ENCODE measurements at regions not wholly inside any gene's neighbourhood (a gene's known extent, or its start where the extent isn't known, plus 50 kb on each side); places are given as distances from the start of the nearest gene placed in this dataset.
A peak's percentile ranks its signal among the peaks of the same experiment; 100 is the strongest.

- in situ Hi-C loops (cut with HindIII; ENCODE audit: low sequenced_read_pairs): no loop called here
- no peak for DNase-seq (ENCODE audit: low spot score)
Observed at GRCh38 chr18:45441110-45441847, 174.0 kb upstream of the SLC14A2 start.

- in situ Hi-C loops (cut with HindIII; ENCODE audit: low sequenced_read_pairs): no loop called here
- no peak for DNase-seq (ENCODE audit: low spot score)
Observed at GRCh38 chr18:45444040-45444439, 171.2 kb upstream of the SLC14A2 start.

GRCh38 chr18:45447355-45448265, 167.7 kb upstream of the SLC14A2 start:
- no peak for DNase-seq (ENCODE audit: low spot score)
- in situ Hi-C loops (cut with HindIII; ENCODE audit: low sequenced_read_pairs): no loop called here

GRCh38 chr18:45448871-45449270, 166.4 kb upstream of the SLC14A2 start:
- peak; percentile 77 for DNase-seq (ENCODE audit: low spot score)
- in situ Hi-C loops (cut with HindIII; ENCODE audit: low sequenced_read_pairs): no loop called here

GRCh38 chr18:45449418-45450227, 165.7 kb upstream of the SLC14A2 start:
- DNase-seq (ENCODE audit: low spot score): peak; percentile 91
- in situ Hi-C loops (cut with HindIII; ENCODE audit: low sequenced_read_pairs): no loop called here

GRCh38 chr18:45456090-45457021, 158.9 kb upstream of the SLC14A2 start:
- peak; percentile 23 for DNase-seq (ENCODE audit: low spot score)
- in situ Hi-C loops (cut with HindIII; ENCODE audit: low sequenced_read_pairs): no loop called here

- in situ Hi-C loops (cut with HindIII; ENCODE audit: low sequenced_read_pairs): no loop called here
- peak; percentile 16 for DNase-seq (ENCODE audit: low spot score)
Observed at GRCh38 chr18:45458033-45458432, 157.2 kb upstream of the SLC14A2 start.

- DNase-seq (ENCODE audit: low spot score): no peak
- in situ Hi-C loops (cut with HindIII; ENCODE audit: low sequenced_read_pairs): no loop called here
Observed at GRCh38 chr18:45462179-45462578, 153.1 kb upstream of the SLC14A2 start.

- no peak for DNase-seq (ENCODE audit: low spot score)
- in situ Hi-C loops (cut with HindIII; ENCODE audit: low sequenced_read_pairs): no loop called here
Observed at GRCh38 chr18:45463451-45463850, 151.8 kb upstream of the SLC14A2 start.

GRCh38 chr18:45464619-45465018, 150.7 kb upstream of the SLC14A2 start:
- in situ Hi-C loops (cut with HindIII; ENCODE audit: low sequenced_read_pairs): no loop called here
- DNase-seq (ENCODE audit: low spot score): peak; percentile 76

- in situ Hi-C loops (cut with HindIII; ENCODE audit: low sequenced_read_pairs): no loop called here
- no peak for DNase-seq (ENCODE audit: low spot score)
Observed at GRCh38 chr18:45467293-45467692, 148.0 kb upstream of the SLC14A2 start.

GRCh38 chr18:45467945-45468344, 147.3 kb upstream of the SLC14A2 start:
- in situ Hi-C loops (cut with HindIII; ENCODE audit: low sequenced_read_pairs): no loop called here
- no peak for DNase-seq (ENCODE audit: low spot score)

GRCh38 chr18:45478889-45479288, 136.4 kb upstream of the SLC14A2 start:
- no peak for DNase-seq (ENCODE audit: low spot score)
- in situ Hi-C loops (cut with HindIII; ENCODE audit: low sequenced_read_pairs): no loop called here

GRCh38 chr18:45480219-45481015, 134.9 kb upstream of the SLC14A2 start:
- no peak for DNase-seq (ENCODE audit: low spot score)
- in situ Hi-C loops (cut with HindIII; ENCODE audit: low sequenced_read_pairs): no loop called here

GRCh38 chr18:45481821-45482220, 133.5 kb upstream of the SLC14A2 start:
- no peak for DNase-seq (ENCODE audit: low spot score)
- in situ Hi-C loops (cut with HindIII; ENCODE audit: low sequenced_read_pairs): no loop called here

GRCh38 chr18:45482286-45482685, 133.0 kb upstream of the SLC14A2 start:
- in situ Hi-C loops (cut with HindIII; ENCODE audit: low sequenced_read_pairs): no loop called here
- DNase-seq (ENCODE audit: low spot score): no peak

- DNase-seq (ENCODE audit: low spot score): no peak
- in situ Hi-C loops (cut with HindIII; ENCODE audit: low sequenced_read_pairs): no loop called here
Observed at GRCh38 chr18:45487581-45487980, 127.7 kb upstream of the SLC14A2 start.

- in situ Hi-C loops (cut with HindIII; ENCODE audit: low sequenced_read_pairs): no loop called here
- no peak for DNase-seq (ENCODE audit: low spot score)
Observed at GRCh38 chr18:45488645-45489044, 126.6 kb upstream of the SLC14A2 start.
